H1 (cell line): ENCODE measurements at regions not wholly inside any gene's neighbourhood (a gene's known extent, or its start where the extent isn't known, plus 50 kb on each side); places are given as distances from the start of the nearest gene placed in this dataset.

Experiments used
- KDM4A ChIP-seq: IDR thresholded peaks from one replicate; pipeline ENCODE4 v1.7.1; 2012; ENCODE audit warnings: low read depth, mild to moderate bottlenecking, moderate library complexity, low read length, inconsistent platforms; ENCODE audit not compliant: severe bottlenecking
- SP4 ChIP-seq: IDR thresholded peaks from 2 replicates; pipeline ENCODE4 v1.6.1; 2012; ENCODE audit warnings: low read length, inconsistent platforms
- TF ChIP-seq, protein P1 (sequence below): fragments of 300-600 bp; sonication (generic); IDR thresholded peaks from 2 replicates; pipeline ENCODE4 v1.7.1; 2012; ENCODE audit warnings: low read length, moderate library complexity, mild to moderate bottlenecking, inconsistent platforms; ENCODE audit not compliant: insufficient replicate concordance

DNA sequence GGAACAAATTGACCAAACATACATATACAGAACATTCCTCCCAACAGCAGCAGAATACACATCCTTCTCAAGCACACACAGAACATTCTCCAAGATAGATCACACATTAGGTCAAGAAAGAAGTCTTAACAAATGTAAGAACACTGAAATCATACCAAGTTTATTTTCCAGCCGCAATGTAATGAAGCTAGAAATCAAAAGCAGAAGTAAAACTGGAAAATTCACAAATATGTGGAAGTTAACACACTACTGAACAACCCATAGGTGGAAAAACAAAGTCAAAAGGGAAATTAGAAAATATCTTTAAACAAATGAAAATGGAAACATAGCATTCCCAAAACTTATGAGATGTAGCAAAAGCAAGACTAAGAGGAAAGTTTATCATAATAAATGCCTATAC is 692.6 kb downstream of the DIAPH3 start (continued):
- TF ChIP-seq, protein P1, sequence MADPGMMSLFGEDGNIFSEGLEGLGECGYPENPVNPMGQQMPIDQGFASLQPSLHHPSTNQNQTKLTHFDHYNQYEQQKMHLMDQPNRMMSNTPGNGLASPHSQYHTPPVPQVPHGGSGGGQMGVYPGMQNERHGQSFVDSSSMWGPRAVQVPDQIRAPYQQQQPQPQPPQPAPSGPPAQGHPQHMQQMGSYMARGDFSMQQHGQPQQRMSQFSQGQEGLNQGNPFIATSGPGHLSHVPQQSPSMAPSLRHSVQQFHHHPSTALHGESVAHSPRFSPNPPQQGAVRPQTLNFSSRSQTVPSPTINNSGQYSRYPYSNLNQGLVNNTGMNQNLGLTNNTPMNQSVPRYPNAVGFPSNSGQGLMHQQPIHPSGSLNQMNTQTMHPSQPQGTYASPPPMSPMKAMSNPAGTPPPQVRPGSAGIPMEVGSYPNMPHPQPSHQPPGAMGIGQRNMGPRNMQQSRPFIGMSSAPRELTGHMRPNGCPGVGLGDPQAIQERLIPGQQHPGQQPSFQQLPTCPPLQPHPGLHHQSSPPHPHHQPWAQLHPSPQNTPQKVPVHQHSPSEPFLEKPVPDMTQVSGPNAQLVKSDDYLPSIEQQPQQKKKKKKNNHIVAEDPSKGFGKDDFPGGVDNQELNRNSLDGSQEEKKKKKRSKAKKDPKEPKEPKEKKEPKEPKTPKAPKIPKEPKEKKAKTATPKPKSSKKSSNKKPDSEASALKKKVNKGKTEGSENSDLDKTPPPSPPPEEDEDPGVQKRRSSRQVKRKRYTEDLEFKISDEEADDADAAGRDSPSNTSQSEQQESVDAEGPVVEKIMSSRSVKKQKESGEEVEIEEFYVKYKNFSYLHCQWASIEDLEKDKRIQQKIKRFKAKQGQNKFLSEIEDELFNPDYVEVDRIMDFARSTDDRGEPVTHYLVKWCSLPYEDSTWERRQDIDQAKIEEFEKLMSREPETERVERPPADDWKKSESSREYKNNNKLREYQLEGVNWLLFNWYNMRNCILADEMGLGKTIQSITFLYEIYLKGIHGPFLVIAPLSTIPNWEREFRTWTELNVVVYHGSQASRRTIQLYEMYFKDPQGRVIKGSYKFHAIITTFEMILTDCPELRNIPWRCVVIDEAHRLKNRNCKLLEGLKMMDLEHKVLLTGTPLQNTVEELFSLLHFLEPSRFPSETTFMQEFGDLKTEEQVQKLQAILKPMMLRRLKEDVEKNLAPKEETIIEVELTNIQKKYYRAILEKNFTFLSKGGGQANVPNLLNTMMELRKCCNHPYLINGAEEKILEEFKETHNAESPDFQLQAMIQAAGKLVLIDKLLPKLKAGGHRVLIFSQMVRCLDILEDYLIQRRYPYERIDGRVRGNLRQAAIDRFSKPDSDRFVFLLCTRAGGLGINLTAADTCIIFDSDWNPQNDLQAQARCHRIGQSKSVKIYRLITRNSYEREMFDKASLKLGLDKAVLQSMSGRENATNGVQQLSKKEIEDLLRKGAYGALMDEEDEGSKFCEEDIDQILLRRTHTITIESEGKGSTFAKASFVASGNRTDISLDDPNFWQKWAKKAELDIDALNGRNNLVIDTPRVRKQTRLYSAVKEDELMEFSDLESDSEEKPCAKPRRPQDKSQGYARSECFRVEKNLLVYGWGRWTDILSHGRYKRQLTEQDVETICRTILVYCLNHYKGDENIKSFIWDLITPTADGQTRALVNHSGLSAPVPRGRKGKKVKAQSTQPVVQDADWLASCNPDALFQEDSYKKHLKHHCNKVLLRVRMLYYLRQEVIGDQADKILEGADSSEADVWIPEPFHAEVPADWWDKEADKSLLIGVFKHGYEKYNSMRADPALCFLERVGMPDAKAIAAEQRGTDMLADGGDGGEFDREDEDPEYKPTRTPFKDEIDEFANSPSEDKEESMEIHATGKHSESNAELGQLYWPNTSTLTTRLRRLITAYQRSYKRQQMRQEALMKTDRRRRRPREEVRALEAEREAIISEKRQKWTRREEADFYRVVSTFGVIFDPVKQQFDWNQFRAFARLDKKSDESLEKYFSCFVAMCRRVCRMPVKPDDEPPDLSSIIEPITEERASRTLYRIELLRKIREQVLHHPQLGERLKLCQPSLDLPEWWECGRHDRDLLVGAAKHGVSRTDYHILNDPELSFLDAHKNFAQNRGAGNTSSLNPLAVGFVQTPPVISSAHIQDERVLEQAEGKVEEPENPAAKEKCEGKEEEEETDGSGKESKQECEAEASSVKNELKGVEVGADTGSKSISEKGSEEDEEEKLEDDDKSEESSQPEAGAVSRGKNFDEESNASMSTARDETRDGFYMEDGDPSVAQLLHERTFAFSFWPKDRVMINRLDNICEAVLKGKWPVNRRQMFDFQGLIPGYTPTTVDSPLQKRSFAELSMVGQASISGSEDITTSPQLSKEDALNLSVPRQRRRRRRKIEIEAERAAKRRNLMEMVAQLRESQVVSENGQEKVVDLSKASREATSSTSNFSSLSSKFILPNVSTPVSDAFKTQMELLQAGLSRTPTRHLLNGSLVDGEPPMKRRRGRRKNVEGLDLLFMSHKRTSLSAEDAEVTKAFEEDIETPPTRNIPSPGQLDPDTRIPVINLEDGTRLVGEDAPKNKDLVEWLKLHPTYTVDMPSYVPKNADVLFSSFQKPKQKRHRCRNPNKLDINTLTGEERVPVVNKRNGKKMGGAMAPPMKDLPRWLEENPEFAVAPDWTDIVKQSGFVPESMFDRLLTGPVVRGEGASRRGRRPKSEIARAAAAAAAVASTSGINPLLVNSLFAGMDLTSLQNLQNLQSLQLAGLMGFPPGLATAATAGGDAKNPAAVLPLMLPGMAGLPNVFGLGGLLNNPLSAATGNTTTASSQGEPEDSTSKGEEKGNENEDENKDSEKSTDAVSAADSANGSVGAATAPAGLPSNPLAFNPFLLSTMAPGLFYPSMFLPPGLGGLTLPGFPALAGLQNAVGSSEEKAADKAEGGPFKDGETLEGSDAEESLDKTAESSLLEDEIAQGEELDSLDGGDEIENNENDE, result no peak
- TF ChIP-seq KDM4A (no peak), SP4 (no peak)
